IMR-90 (cell line): ENCODE measurements at regions not wholly inside any gene's neighbourhood (a gene's known extent, or its start where the extent isn't known, plus 50 kb on each side); places are given as distances from the start of the nearest gene placed in this dataset.

ENCODE experiments used
- ATAC-seq: fragments of 200-7000 bp; cut with Tn5 transposase; 2 replicates; pipeline ENCODE4 v1.9.1; 2020; ENCODE audit warnings: low read depth, mild to moderate bottlenecking, moderate library complexity
- BruUV-seq: library from RNA; stranded (reverse); fragments of 400-500 nt; replicated peaks from 2 replicates; lab custom pipeline; 2021; lab: Mats Ljungman, UMichigan
- CTCF ChIA-PET: fragments of 300-600 bp; formaldehyde crosslinking; extraction: SDS; loops from one replicate; lab custom pipeline; 2021; ENCODE audit warnings: antibody characterized with exemption; lab: Yijun Ruan, JAX
- POLR2A ChIA-PET: fragments of 300-600 bp; sonication (Branson Sonifier 250); formaldehyde crosslinking; loops from one replicate; lab custom pipeline; 2022; ENCODE audit warnings: antibody characterized with exemption; ENCODE audit not compliant: unreplicated experiment; lab: Charles Lee
- DNase-seq: peaks from one replicate; pipeline ENCODE4 v3.0.0; 2013
- H2AFZ ChIP-seq: replicated peaks from 2 replicates; pipeline ENCODE3; 2013; ENCODE audit warnings: low read length, mild to moderate bottlenecking; ENCODE audit not compliant: poor library complexity
- H2AK5ac ChIP-seq: 2 replicates; pipeline ENCODE4 v1.6.1; 2013; ENCODE audit warnings: low read depth, low read length, inconsistent platforms
- H2AK9ac ChIP-seq: replicated peaks from 2 replicates; pipeline ENCODE3; 2013; ENCODE audit warnings: mild to moderate bottlenecking, low read depth, low read length, moderate library complexity; ENCODE audit not compliant: poor library complexity
- H2BK120ac ChIP-seq: 2 replicates; pipeline ENCODE4 v1.6.1; 2013; ENCODE audit warnings: low read depth, low read length, inconsistent platforms
- H2BK15ac ChIP-seq: 3 replicates; pipeline ENCODE4 v1.6.1; 2013; ENCODE audit warnings: low read depth, low read length, inconsistent platforms
- H2BK20ac ChIP-seq: 2 replicates; pipeline ENCODE4 v1.6.1; 2013; ENCODE audit warnings: low read depth, mild to moderate bottlenecking, inconsistent platforms, low read length, moderate library complexity
- H2BK5ac ChIP-seq: 2 replicates; pipeline ENCODE4 v1.6.1; 2013; ENCODE audit warnings: mild to moderate bottlenecking, low read depth, low read length, inconsistent platforms; ENCODE audit not compliant: poor library complexity, severe bottlenecking
- H3K14ac ChIP-seq: replicated peaks from 2 replicates; pipeline ENCODE4 v1.6.1; 2013; ENCODE audit warnings: low read depth, low read length, inconsistent platforms
- H3K18ac ChIP-seq: 2 replicates; pipeline ENCODE4 v1.6.1; 2013; ENCODE audit warnings: low read depth, low read length, control low read depth
- H3K23ac ChIP-seq: 2 replicates; pipeline ENCODE4 v1.6.1; 2013; ENCODE audit warnings: low read depth, low read length, inconsistent platforms
- H3K27ac ChIP-seq: 2 replicates; pipeline ENCODE4 v1.5.1; 2013; ENCODE audit warnings: mild to moderate bottlenecking, control low read depth, low read length; ENCODE audit not compliant: insufficient read depth
- H3K27me3 ChIP-seq: 2 replicates; pipeline ENCODE4 v1.6.1; 2013; ENCODE audit warnings: low read length; ENCODE audit not compliant: control insufficient read depth, insufficient read depth
- H3K36me3 ChIP-seq: 2 replicates; pipeline ENCODE4 v1.6.1; 2013; ENCODE audit warnings: low read length, mixed read lengths; ENCODE audit not compliant: control insufficient read depth, insufficient read depth
- H3K4ac ChIP-seq: 2 replicates; pipeline ENCODE4 v1.6.1; 2013; ENCODE audit warnings: low read depth, low read length, inconsistent platforms
- H3K4me1 ChIP-seq: 2 replicates; pipeline ENCODE4 v1.6.1; 2013; ENCODE audit warnings: low read length, mixed read lengths; ENCODE audit not compliant: control insufficient read depth, insufficient read depth
- H3K4me2 ChIP-seq: 2 replicates; pipeline ENCODE4 v1.6.1; 2013; ENCODE audit warnings: low read depth, mild to moderate bottlenecking, control low read depth, low read length, moderate library complexity
- H3K4me3 ChIP-seq: 2 replicates; pipeline ENCODE4 v1.5.1; 2013; ENCODE audit warnings: low read depth, mild to moderate bottlenecking, control low read depth, low read length, moderate library complexity; ENCODE audit not compliant: insufficient read depth
- H3K56ac ChIP-seq: 2 replicates; pipeline ENCODE4 v1.6.1; 2013; ENCODE audit warnings: low read length, inconsistent platforms; ENCODE audit not compliant: insufficient read depth; ENCODE audit errors: extremely low read depth
- H3K79me1 ChIP-seq, 2 experiments: 2 replicates each; pipeline ENCODE4 v1.6.1; 2013; ENCODE audit warnings: low read length in 2 of 2, inconsistent platforms in 1 of 2, low read depth in 1 of 2
- H3K9ac ChIP-seq: 2 replicates; pipeline ENCODE4 v1.6.1; 2013; ENCODE audit warnings: low read depth, low read length, control low read depth
- H3K9me1 ChIP-seq: 2 replicates; pipeline ENCODE4 v1.6.1; 2013; ENCODE audit warnings: low read length, inconsistent platforms; ENCODE audit not compliant: insufficient read depth
- H3K9me3 ChIP-seq: 2 replicates; pipeline ENCODE4 v1.6.1; 2013; ENCODE audit warnings: low read length; ENCODE audit not compliant: control insufficient read depth, insufficient read depth
- H4K20me1 ChIP-seq: 2 replicates; pipeline ENCODE4 v1.6.1; 2013; ENCODE audit warnings: low read length, inconsistent platforms; ENCODE audit not compliant: insufficient read depth
- H4K5ac ChIP-seq: 2 replicates; pipeline ENCODE4 v1.6.1; 2013; ENCODE audit warnings: mild to moderate bottlenecking, low read depth, low read length, control low read depth
- H4K8ac ChIP-seq, 2 experiments: 2 replicates each; pipeline ENCODE4 v1.6.1; 2013; ENCODE audit warnings: low read depth in 2 of 2, low read length in 2 of 2, control low read depth in 1 of 2, inconsistent platforms in 1 of 2
- H4K91ac ChIP-seq: 2 replicates; pipeline ENCODE4 v1.6.1; 2013; ENCODE audit warnings: low read depth, low read length, inconsistent platforms; ENCODE audit not compliant: insufficient read depth
- BHLHE40 ChIP-seq: fragments of 150-350 bp; IDR thresholded peaks from 2 replicates; pipeline ENCODE4 v1.6.1; 2016; ENCODE audit warnings: mild to moderate bottlenecking, low read depth, low read length
- CEBPB ChIP-seq: IDR thresholded peaks from 2 replicates; pipeline ENCODE4 v1.6.1; 2012; ENCODE audit warnings: low read depth, low read length, improper control_type of control experiment
- CHD1 ChIP-seq: IDR thresholded peaks from 2 replicates; pipeline ENCODE4 v1.6.1; 2012; ENCODE audit warnings: low read depth, low read length, improper control_type of control experiment
- FOS ChIP-seq: fragments of 150-350 bp; IDR thresholded peaks from 2 replicates; pipeline ENCODE4 v1.6.1; 2016; ENCODE audit warnings: low read depth, low read length
- MAZ ChIP-seq: IDR thresholded peaks from 2 replicates; pipeline ENCODE4 v1.6.1; 2012; ENCODE audit warnings: low read depth, mild to moderate bottlenecking, low read length, improper control_type of control experiment, moderate library complexity, borderline replicate concordance
- MXI1 ChIP-seq: IDR thresholded peaks from 2 replicates; pipeline ENCODE4 v1.6.1; 2012; ENCODE audit warnings: low read depth, mild to moderate bottlenecking, low read length, moderate library complexity, borderline replicate concordance
- RCOR1 ChIP-seq: IDR thresholded peaks from 2 replicates; pipeline ENCODE4 v1.6.1; 2012; ENCODE audit warnings: mild to moderate bottlenecking, low read length, improper control_type of control experiment; ENCODE audit not compliant: insufficient replicate concordance
- SMC3 ChIP-seq: fragments of 150-350 bp; IDR thresholded peaks from 2 replicates; pipeline ENCODE4 v1.6.1; 2016; ENCODE audit warnings: low read depth, mild to moderate bottlenecking, antibody characterized with exemption, low read length, moderate library complexity
- WGBS, 2 experiments: methylation state at CpG; one replicate each; pipeline versions ENCODE4 v1.1.5 to v1.1.7; 2013; ENCODE audit warnings: missing lambda C conversion rate in 2 of 2; ENCODE audit not compliant: insufficient read length in 1 of 2; ENCODE audit errors: extremely low coverage in 2 of 2; 5-methylcytosine and 5-hydroxymethylcytosine counted together
- dilution Hi-C: fragments of 300-500 bp; cut with HindIII; formaldehyde crosslinking; loops from one replicate; pipeline ENCODE4 v1.14.3; 2018; ENCODE audit warnings: low sequenced_read_pairs; ENCODE audit not compliant: unreplicated experiment
- in situ Hi-C: fragments of 300-500 bp; cut with MboI; formaldehyde crosslinking; loops from 3 replicates; pipeline ENCODE4 v1.14.3; 2019; ENCODE audit warnings: low sequenced_read_pairs, inconsistent platforms, mixed read lengths
- intact Hi-C: fragments of 100-400 bp; cut with micrococcal nuclease; formaldehyde crosslinking; loops from 2 replicates; pipeline ENCODE4 v1.10.0; 2022
- TF ChIP-seq, protein P1 (sequence below): conservative IDR thresholded peaks from 2 replicates; pipeline ENCODE4 v1.5.1; 2012; ENCODE audit warnings: mild to moderate bottlenecking, low read depth, low read length, improper control_type of control experiment
- TF ChIP-seq, protein P2 (sequence below): fragments of 150-350 bp; IDR thresholded peaks from 2 replicates; pipeline ENCODE4 v1.6.1; 2016; ENCODE audit warnings: low read depth, mild to moderate bottlenecking, low read length, moderate library complexity, borderline replicate concordance

DNA sequence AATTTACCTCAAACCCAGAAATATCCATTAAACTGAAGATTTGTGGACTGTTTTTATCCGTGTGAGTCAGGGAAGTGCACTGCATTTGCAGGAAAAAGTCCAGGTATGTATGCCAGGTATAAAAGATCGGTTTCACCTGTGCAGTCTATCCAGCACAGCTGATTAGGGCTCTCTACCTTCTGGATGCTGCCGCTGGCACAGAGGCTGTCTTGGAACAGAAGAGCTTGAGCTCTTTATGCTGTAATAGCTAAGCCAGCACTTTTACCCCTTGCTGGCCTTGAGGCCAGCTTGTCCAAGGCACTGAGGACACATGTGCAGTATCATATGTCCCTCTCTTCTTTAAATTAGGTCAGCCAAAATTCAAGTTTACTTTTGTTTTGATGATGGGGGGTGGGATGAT lies 851.0 kb downstream of the DIAPH3 start:
- Histone ChIP-seq H3K9ac (no peak overlapping the region), H3K79me1 (no peaks in the 10 kb centered on the region), H3K56ac (no peak overlapping the region), H2BK20ac (no peak overlapping the region), H3K27ac (no peak overlapping the region), H4K5ac (no peak overlapping the region), H3K36me3 (no peaks in the 10 kb centered on the region), H3K23ac (no peak overlapping the region), H3K9me1 (no peaks in the 10 kb centered on the region), H3K9me3 (no peaks in the 10 kb centered on the region), H3K4me3 (no peak overlapping the region), H3K14ac (no peak overlapping the region), H2AK9ac (no peak overlapping the region), H4K8ac (no peak overlapping the region), H3K4me1 (no peaks in the 10 kb centered on the region), H2BK15ac (no peak overlapping the region), H4K20me1 (no peaks in the 10 kb centered on the region), H3K18ac (no peak overlapping the region), H3K4ac (no peak overlapping the region), H2AK5ac (no peak overlapping the region), H3K27me3 (no peaks in the 10 kb centered on the region), H2AFZ (no peak overlapping the region), H2BK120ac (no peak overlapping the region), H2BK5ac (no peak overlapping the region), H4K91ac (no peak overlapping the region), H3K4me2 (no peak overlapping the region)
- intact Hi-C loops, result no loop called here
- DNase-seq, result no peak
- no peak for TF ChIP-seq BHLHE40
- no peak for TF ChIP-seq CEBPB
- TF ChIP-seq, protein P1, sequence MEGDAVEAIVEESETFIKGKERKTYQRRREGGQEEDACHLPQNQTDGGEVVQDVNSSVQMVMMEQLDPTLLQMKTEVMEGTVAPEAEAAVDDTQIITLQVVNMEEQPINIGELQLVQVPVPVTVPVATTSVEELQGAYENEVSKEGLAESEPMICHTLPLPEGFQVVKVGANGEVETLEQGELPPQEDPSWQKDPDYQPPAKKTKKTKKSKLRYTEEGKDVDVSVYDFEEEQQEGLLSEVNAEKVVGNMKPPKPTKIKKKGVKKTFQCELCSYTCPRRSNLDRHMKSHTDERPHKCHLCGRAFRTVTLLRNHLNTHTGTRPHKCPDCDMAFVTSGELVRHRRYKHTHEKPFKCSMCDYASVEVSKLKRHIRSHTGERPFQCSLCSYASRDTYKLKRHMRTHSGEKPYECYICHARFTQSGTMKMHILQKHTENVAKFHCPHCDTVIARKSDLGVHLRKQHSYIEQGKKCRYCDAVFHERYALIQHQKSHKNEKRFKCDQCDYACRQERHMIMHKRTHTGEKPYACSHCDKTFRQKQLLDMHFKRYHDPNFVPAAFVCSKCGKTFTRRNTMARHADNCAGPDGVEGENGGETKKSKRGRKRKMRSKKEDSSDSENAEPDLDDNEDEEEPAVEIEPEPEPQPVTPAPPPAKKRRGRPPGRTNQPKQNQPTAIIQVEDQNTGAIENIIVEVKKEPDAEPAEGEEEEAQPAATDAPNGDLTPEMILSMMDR, result no peak
- TF ChIP-seq, protein P2, sequence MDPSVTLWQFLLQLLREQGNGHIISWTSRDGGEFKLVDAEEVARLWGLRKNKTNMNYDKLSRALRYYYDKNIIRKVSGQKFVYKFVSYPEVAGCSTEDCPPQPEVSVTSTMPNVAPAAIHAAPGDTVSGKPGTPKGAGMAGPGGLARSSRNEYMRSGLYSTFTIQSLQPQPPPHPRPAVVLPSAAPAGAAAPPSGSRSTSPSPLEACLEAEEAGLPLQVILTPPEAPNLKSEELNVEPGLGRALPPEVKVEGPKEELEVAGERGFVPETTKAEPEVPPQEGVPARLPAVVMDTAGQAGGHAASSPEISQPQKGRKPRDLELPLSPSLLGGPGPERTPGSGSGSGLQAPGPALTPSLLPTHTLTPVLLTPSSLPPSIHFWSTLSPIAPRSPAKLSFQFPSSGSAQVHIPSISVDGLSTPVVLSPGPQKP, result no peak
- TF ChIP-seq FOS, result no peak
- TF ChIP-seq MXI1, result no peak
- no peak for TF ChIP-seq RCOR1
- TF ChIP-seq MAZ, result no peak
- TF ChIP-seq SMC3, result no peak
- no peak for TF ChIP-seq CHD1
- CTCF ChIA-PET, result no interaction called here
- in situ Hi-C loops, result loop anchor here (25.0 kb wide), 1 partner anchor 1675 kb away; the partner anchor contains the start of gene PCDH17
- ATAC-seq, result no peak
- WGBS, 2 experiments, result no CpG with 5 or more reads among the region's 3 CpGs
- dilution Hi-C loops, result no loop called here
- POLR2A ChIA-PET, result no interaction called here
- BruUV-seq, result no TSS peak
